ENCODE measurements at regions not wholly inside any gene's neighbourhood (a gene's known extent, or its start where the extent isn't known, plus 50 kb on each side); places are given as distances from the start of the nearest gene placed in this dataset.
A peak's percentile ranks its signal among the peaks of the same experiment; 100 is the strongest.

DNA sequence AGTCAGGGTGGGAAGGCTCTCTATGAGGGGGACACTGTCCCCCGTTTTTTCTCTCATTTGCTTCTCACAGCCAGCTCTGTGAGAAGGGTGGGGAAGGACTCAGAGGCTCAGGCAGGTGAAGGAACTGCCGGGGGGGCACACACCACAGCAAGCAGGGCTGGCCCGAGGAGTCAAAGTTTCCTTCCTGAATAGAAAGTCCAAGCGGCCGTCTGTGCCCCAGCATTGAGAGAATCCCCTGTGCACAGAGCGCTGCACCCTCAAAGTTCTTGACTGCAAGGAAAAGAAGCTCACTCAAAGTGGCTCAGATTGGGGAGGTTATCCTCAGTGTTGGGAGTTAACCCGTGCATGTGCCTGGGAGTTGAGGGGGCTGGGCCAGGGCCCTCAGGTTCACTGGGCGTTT, 145.2 kb upstream of the AJAP1 start:
- intact Hi-C loops (cut with DNase I) = loop anchor here in 1 of 2 donors (5.0 kb wide), 1 partner anchor 1257 kb away; no protein-coding TSS in a partner anchor
- DNase-seq (ENCODE audit: low spot score) = peak; percentile 50

DNA sequence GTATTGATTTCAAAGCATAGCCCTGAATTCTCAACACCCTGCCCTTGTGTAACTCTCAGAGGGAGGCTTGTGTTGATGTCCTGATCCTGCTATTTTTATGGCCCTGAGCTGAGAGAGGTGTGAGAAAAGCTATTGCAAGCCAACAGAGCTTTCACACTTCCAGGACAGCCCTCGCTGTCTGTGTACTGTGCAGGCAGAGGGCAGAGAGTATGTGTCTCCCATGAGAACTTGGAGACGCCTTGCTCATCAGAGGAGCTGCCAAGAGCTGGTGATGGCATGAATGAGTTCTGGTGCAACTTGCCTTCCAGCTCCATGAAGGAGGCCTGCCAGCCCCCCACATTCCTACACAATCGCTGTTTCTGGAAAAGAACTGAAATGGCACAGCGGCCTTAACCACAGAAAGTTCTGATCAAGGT, 144.1 kb upstream of the AJAP1 start:
- intact Hi-C loops (cut with DNase I) = no loop called here
- DNase-seq (ENCODE audit: low spot score) = no peak

DNA sequence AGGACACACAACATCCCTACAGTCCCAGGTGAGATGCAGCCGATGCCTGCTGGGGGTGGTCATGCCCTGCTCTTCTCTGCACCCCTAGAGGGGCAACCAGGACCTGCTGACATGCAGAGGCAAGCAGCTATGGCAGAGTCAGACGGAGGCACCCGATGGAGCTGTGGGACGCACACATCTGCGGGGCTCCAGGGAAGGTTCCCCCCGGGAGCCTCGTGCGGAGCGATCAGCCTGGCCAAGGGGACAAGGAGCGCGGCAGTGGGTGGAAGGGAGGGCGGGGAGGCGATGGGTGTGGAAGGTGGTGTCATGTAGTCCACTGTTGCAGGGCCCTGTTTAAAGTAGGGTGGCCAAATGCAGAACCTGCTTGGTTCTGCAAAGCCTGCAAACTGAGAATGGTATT, 143.0 kb upstream of the AJAP1 start:
- intact Hi-C loops (cut with DNase I) = loop anchor here in 1 of 2 donors (1.0 kb wide), 1 partner anchor 41 kb away; no protein-coding TSS in a partner anchor
- no peak for DNase-seq (ENCODE audit: low spot score)

DNA sequence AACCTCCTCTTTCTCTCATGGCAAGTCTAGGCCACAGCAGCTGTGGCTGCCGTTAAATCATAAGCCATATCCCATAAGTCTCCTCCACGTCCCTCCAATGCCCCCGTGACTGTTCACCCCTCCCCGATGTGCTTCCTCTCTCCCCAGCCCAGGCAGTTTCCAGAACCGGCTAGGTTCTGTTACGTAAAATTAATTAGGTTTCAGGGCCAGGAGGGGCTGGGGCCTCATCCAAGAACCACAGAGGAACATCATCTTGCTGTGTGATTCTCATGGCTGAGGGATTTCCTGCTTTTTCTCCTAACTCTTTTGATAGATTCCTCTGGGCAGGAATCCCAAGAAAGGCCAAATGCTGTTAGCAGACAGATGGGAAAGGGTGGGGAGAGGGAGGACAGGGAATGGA, 141.8 kb upstream of the AJAP1 start:
- DNase-seq (ENCODE audit: low spot score) = no peak

DNA sequence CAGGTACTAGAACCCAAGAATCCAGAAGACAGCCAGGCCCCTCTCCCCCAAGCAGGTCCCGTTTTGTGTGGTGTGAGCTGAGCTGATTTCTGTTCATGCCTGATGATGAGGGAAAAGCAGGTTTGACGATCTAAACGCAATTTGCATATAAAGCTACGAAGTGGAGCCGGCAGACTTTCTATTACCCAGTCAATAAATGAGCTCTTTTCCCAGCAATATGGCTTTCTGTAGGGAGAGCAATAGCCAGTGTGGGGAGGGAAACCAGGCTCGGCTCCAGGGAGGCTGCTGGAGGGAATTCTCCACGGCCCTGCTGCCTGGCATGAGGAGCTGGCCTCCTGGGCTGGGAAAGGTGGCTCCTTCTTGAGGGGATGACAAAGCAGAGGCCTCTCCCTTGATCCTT, 140.7 kb upstream of the AJAP1 start:
- intact Hi-C loops (cut with DNase I) = no loop called here
- no peak for DNase-seq (ENCODE audit: low spot score)

More for the DNA sequence above, 141.8 kb upstream of the AJAP1 start:
- intact Hi-C loops (cut with DNase I) = no loop called here

DNA sequence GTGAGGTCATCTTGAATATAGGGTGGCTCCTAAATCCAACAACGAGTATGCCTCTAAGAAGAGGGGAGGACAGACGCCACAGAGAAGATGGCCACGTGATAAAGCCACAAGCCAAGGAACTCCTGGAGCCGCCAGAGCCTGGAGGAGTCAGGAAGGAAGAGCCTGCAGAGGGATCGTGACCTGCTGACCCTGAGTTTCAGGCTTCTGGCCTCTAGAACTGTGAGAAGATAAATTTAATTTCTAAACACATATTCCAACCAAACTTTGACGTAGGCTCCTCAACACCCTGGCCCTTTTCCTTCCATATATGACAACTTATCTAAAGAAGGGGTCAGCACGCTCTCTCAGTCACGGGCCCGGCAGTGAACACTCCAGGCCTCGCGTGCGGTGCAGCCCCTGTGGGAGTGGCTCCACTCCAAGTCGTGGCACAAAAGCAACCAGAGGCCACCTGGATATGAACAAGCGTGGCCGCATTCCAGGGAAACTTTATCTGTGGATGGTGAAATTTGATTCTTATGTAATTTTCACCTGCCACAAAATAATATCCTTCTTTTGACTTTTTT, 138.6 kb upstream of the AJAP1 start:
- intact Hi-C loops (cut with DNase I) = no loop called here
- DNase-seq (ENCODE audit: low spot score) = no peak

DNA sequence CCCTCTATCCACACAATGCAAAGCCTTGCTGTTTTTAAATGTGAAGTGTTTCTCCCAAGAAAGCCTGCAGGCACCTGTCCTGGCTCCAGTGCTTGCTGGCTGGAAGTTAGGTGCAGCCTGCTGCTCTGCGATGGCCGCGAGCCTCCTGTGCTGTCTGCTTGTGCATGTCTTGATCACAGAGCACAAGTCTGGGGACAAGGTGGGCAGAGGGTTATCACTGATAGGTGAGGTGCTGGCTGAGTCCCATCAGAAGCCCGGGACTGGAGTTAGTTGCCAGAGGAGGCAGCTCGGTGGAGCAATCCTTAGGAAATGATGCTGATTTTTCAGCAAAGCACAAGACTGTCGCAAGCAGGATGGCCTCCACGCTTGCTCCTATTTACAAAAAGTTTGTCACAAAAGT, 137.8 kb upstream of the AJAP1 start:
- no peak for DNase-seq (ENCODE audit: low spot score)
- intact Hi-C loops (cut with DNase I) = no loop called here

- intact Hi-C loops (cut with DNase I) = no loop called here
- no peak for DNase-seq (ENCODE audit: low spot score)
Measured at GRCh38 chr1:4517186-4517954, 137.0 kb upstream of the AJAP1 start.

DNA sequence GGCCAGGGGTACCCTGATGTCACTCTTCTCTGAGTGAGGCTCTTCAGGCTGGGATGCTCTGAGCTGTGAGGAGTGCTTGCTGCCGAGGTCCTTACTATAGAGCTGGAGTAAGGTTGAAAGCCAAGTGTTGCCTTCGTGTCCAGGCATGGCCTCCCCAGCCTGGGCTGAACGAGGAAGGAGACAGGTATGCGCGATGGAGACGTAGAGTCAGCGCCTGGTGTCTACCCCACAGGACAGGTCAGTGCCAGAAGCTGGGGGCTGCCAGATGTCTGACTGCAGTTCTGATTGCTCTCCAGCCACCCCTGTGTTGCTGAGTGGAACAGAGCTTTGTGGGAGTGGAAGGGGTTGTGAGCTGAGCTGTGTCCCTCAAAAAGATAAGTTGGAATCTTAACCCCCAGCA, 135.8 kb upstream of the AJAP1 start:
- no peak for DNase-seq (ENCODE audit: low spot score)
- intact Hi-C loops (cut with DNase I) = no loop called here

- DNase-seq (ENCODE audit: low spot score) = no peak
- intact Hi-C loops (cut with DNase I) = no loop called here
Measured at GRCh38 chr1:4519954-4520353, 134.5 kb upstream of the AJAP1 start.

- intact Hi-C loops (cut with DNase I) = no loop called here
- DNase-seq (ENCODE audit: low spot score) = no peak
Measured at GRCh38 chr1:4523551-4523950, 130.9 kb upstream of the AJAP1 start.

DNA sequence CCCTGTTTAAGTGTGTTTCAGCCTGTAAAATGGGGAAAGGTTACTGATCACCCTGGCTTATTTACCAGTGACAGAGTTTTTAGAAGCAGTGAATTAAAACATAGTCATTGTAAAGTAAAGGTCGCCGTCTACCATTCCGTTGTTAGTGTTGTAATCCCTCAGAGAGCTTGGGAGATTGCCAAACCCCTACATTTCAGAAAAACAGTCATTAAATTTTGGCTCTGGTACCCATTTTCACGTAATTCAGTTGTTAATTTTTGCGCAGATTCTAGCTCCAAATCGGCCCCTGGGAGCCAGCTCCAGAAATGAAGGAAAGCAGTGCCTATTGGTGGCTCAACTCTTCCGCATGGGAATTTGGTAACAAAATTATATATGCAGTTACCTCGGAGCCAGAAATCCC, 127.7 kb upstream of the AJAP1 start:
- no peak for DNase-seq (ENCODE audit: low spot score)
- intact Hi-C loops (cut with DNase I) = no loop called here

GRCh38 chr1:4527819-4528218, 126.6 kb upstream of the AJAP1 start:
- intact Hi-C loops (cut with DNase I) = no loop called here

DNA sequence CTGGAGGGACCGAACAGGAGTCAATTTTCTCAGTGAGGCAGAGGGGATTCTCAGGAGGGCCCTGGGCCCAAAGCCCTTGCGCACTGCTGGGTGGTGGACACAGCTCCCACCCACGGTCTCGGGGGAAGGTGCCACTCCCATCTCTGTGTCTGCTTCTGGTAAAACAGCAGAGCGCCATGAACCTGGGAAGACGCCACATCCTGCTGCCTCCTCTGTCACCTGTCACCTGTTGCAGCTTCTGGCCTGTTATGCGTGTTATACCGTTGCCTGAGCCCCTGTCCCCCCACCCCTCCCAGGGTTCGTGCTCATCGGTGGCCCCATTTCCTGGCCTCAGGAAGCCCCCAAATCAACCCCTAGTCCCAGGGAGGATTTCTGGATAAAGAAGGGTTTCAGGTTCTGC, 125.8 kb upstream of the AJAP1 start:
- intact Hi-C loops (cut with DNase I) = no loop called here
- no peak for DNase-seq (ENCODE audit: low spot score)

More at GRCh38 chr1:4527819-4528218, 126.6 kb upstream of the AJAP1 start:
- no peak for DNase-seq (ENCODE audit: low spot score)

DNA sequence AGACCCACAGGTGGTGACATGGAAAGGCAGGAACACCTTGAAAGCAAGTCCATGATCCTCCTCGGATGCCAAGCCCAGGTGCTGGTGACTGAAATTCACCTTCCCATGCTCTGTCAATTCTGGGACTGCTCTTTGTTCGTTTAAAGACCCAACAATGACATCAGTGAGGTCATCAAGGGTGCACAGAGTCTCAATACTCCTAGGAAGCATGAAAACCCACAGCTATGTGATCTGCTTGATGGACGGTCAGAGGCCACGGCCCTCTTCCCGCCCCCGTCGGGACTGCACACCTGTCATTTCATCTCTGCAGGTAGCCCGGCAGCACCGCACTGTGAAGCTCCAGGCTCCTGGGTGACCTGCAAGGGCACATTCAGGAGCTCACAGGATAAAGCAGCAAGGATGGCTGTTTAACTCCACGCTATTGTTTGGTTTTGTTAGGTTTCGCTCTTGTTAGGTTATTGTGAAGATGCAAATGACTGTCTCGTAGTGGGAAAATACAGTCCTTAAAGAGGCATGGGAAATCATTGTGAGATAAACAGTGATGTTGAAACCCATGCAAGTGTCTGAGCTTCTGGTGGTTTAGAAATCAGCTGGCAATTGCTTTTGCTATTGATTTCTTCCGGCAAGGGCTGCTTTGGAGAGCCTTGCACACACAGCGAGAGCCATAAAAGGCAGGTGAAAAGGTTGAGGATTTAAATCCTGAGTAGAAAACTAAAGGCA, 124.8 kb upstream of the AJAP1 start:
- intact Hi-C loops (cut with DNase I) = no loop called here
- no peak for DNase-seq (ENCODE audit: low spot score)

- no peak for DNase-seq (ENCODE audit: low spot score)
- intact Hi-C loops (cut with DNase I) = no loop called here
Measured at GRCh38 chr1:4530166-4530785, 124.1 kb upstream of the AJAP1 start.

GRCh38 chr1:4531842-4532241, 122.6 kb upstream of the AJAP1 start:
- intact Hi-C loops (cut with DNase I) = no loop called here
- DNase-seq (ENCODE audit: low spot score) = no peak

GRCh38 chr1:4532656-4533055, 121.8 kb upstream of the AJAP1 start:
- no peak for DNase-seq (ENCODE audit: low spot score)
- intact Hi-C loops (cut with DNase I) = no loop called here

- intact Hi-C loops (cut with DNase I) = no loop called here
- DNase-seq (ENCODE audit: low spot score) = no peak
Measured at GRCh38 chr1:4546911-4547310, 107.5 kb upstream of the AJAP1 start.

GRCh38 chr1:4549930-4550329, 104.5 kb upstream of the AJAP1 start:
- intact Hi-C loops (cut with DNase I) = no loop called here
- no peak for DNase-seq (ENCODE audit: low spot score)
